Large intestine (tissue), 3 donors: ENCODE measurements at regions not wholly inside any gene's neighbourhood (a gene's known extent, or its start where the extent isn't known, plus 50 kb on each side); places are given as distances from the start of the nearest gene placed in this dataset.

Experiments
- DNase-seq, 2 donors: peaks; one replicate each; pipeline versions ENCODE4 v3.0.0 to v3.0.0-alpha.2; 2013
- H3K27ac ChIP-seq: one replicate; pipeline ENCODE4 v1.5.1; 2013; ENCODE audit warnings: low read length
- H3K27me3 ChIP-seq: 2 replicates; pipeline ENCODE4 v1.6.1; 2013; ENCODE audit warnings: low read length; ENCODE audit not compliant: control insufficient read depth, insufficient read depth
- H3K36me3 ChIP-seq: 2 replicates; pipeline ENCODE4 v1.6.1; 2013; ENCODE audit warnings: low read length; ENCODE audit not compliant: control insufficient read depth, insufficient read depth
- H3K4me1 ChIP-seq: one replicate; pipeline ENCODE4 v1.6.1; 2013; ENCODE audit warnings: low read length; ENCODE audit not compliant: control insufficient read depth, insufficient read depth
- H3K4me3 ChIP-seq: one replicate; pipeline ENCODE4 v1.5.1; 2013; ENCODE audit warnings: low read length
- H3K9me3 ChIP-seq: one replicate; pipeline ENCODE4 v1.6.1; 2013; ENCODE audit warnings: mild to moderate bottlenecking, low read depth, low read length, moderate library complexity; ENCODE audit not compliant: control insufficient read depth
- WGBS: methylation state at CpG from one replicate; pipeline ENCODE4 v1.1.5; 2013; ENCODE audit warnings: low lambda C conversion rate; ENCODE audit not compliant: insufficient coverage; 5-methylcytosine and 5-hydroxymethylcytosine counted together

DNA sequence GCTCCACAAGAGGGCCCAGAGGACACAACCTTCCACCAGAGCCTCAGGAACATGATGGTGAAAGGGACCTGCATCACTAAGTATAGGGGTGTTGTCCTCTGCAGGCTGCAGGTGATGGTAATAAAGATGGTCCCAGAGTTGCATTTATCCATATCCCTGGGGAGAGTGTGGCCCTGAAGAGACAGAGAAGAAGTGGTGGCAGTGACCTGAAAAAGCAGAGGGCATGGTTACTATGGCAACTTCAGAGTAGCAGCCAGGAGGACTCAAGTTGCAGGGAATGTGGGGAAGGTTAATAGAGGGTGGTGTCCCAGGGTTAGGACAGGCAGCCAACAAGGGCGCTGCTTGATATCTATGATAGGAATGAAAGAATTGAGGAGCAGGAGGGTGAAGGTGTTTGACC is 57.1 kb downstream of the HLA-A start:
- Histone ChIP-seq H3K36me3 (no peaks in the 10 kb centered on the region), H3K4me1 (peaks cover 9% of the 10 kb centered on the region), H3K4me3 (no peak overlapping the region), H3K27ac (no peak overlapping the region), H3K9me3 (no peaks in the 10 kb centered on the region), H3K27me3 (peaks cover 2% of the 10 kb centered on the region)
- no peak for DNase-seq
- no CpG with 5 or more reads among the region's 1 CpG for WGBS

- no peak for DNase-seq
- no peaks in the 10 kb centered on the region for H3K9me3 ChIP-seq
Observed at GRCh38 chr6:30000156-30000791, 57.9 kb downstream of the HLA-A start.

GRCh38 chr6:30002871-30003270 is 58.2 kb upstream of the POLR1H start:
- peaks cover 8% of the 10 kb centered on the region for H3K9me3 ChIP-seq
- WGBS: no CpG with 5 or more reads among the region's 3 CpGs
- no peaks in the 10 kb centered on the region for H3K36me3 ChIP-seq
- H3K27ac ChIP-seq: no peak overlapping the region
- no peak for DNase-seq
- peaks cover 31% of the 10 kb centered on the region for H3K27me3 ChIP-seq
- H3K4me1 ChIP-seq: peaks cover 16% of the 10 kb centered on the region
- no peak overlapping the region for H3K4me3 ChIP-seq

More at GRCh38 chr6:30000156-30000791, 57.9 kb downstream of the HLA-A start:
- H3K36me3 ChIP-seq: no peaks in the 10 kb centered on the region
- no peak overlapping the region for H3K4me3 ChIP-seq
- peaks cover 9% of the 10 kb centered on the region for H3K27me3 ChIP-seq
- peaks cover 5% of the 10 kb centered on the region for H3K4me1 ChIP-seq
- WGBS: no CpG with 5 or more reads among the region's 9 CpGs
- no peak overlapping the region for H3K27ac ChIP-seq

GRCh38 chr6:30005482-30005881 is 55.6 kb upstream of the POLR1H start:
- peaks cover 48% of the 10 kb centered on the region for H3K27me3 ChIP-seq
- WGBS: no CpG with 5 or more reads among the region's 3 CpGs

GRCh38 chr6:30006170-30007131 is 54.6 kb upstream of the POLR1H start:
- Histone ChIP-seq H3K4me3 (peak overlapping the region; percentile 55), H3K9me3 (peaks cover 8% of the 10 kb centered on the region), H3K27ac (no peak overlapping the region), H3K27me3 (peaks cover 48% of the 10 kb centered on the region), H3K4me1 (peaks cover 16% of the 10 kb centered on the region), H3K36me3 (no peaks in the 10 kb centered on the region)
- peak; percentile 27 to 70 for DNase-seq
- WGBS: no CpG with 5 or more reads among the region's 74 CpGs

More at GRCh38 chr6:30005482-30005881, 55.6 kb upstream of the POLR1H start:
- Histone ChIP-seq H3K27ac (no peak overlapping the region), H3K4me3 (no peak overlapping the region), H3K4me1 (peaks cover 16% of the 10 kb centered on the region), H3K36me3 (no peaks in the 10 kb centered on the region), H3K9me3 (peaks cover 8% of the 10 kb centered on the region)
- peak in 1 of 2 donors; percentile 4 for DNase-seq

- peaks cover 48% of the 10 kb centered on the region for H3K27me3 ChIP-seq
- H3K27ac ChIP-seq: no peak overlapping the region
- peak overlapping the region; percentile 55 for H3K4me3 ChIP-seq
- peaks cover 16% of the 10 kb centered on the region for H3K4me1 ChIP-seq
- H3K36me3 ChIP-seq: no peaks in the 10 kb centered on the region
- peak in 1 of 2 donors; percentile 41 for DNase-seq
- WGBS: no CpG with 5 or more reads among the region's 42 CpGs
- H3K9me3 ChIP-seq: peaks cover 8% of the 10 kb centered on the region
Observed at GRCh38 chr6:30007132-30007764, 53.8 kb upstream of the POLR1H start.

DNA sequence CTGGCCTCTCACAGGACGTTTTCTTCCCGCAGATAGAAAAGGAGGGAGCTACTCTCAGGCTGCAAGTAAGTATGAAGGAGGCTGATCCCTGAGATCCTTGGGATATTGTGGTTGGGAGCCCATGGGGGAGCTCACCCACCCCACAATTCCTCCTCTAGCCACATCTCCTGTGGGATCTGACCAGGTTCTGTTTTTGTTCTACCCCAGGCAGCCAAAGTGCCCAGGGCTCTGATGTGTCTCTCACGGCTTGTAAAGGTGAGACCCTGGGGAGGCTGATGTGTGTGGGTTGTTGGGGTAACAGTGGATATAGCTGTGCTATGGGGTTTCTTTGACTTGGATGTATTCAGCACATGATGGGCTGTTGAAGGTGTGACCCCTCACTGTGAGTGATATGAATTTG is 52.0 kb upstream of the POLR1H start:
- WGBS: no CpG with 5 or more reads among the region's 3 CpGs
- Histone ChIP-seq H3K9me3 (peaks cover 8% of the 10 kb centered on the region), H3K36me3 (no peaks in the 10 kb centered on the region), H3K4me3 (no peak overlapping the region), H3K27ac (no peak overlapping the region), H3K27me3 (peaks cover 48% of the 10 kb centered on the region), H3K4me1 (peaks cover 16% of the 10 kb centered on the region)
- no peak for DNase-seq
